ENCODE measurements at regions not wholly inside any gene's neighbourhood (a gene's known extent, or its start where the extent isn't known, plus 50 kb on each side); places are given as distances from the start of the nearest gene placed in this dataset.
A peak's percentile ranks its signal among the peaks of the same experiment; 100 is the strongest.

- Histone ChIP-seq H3K4me3 (no peak overlapping the region), H3K36me3 (ENCODE audit: low read depth) (no peaks in the 10 kb centered on the region), H3K4me2 (peak overlapping the region; percentile 38; the same call in 1 of the 2 replicates), H3K27ac (peak overlapping the region; percentile 66), H3K79me2 (ENCODE audit: low read depth) (no peaks in the 10 kb centered on the region), H2AFZ (no peak overlapping the region), H3K4me1 (replicated peaks; ENCODE audit: insufficient read depth) (peaks cover 83% of the 10 kb centered on the region), H3K9me3 (ENCODE audit: insufficient read depth, low read depth) (no peaks in the 10 kb centered on the region), H3F3A (ENCODE audit: insufficient read depth, low read depth) (peaks cover 51% of the 10 kb centered on the region), H3K27me3 (ENCODE audit: insufficient read depth, low read depth) (no peaks in the 10 kb centered on the region), H4K20me1 (ENCODE audit: insufficient read depth) (no peaks in the 10 kb centered on the region), H3K9me2 (ENCODE audit: insufficient read depth) (no peaks in the 10 kb centered on the region)
- TF ChIP-seq EZH2 (IDR thresholded peaks at IDR 0.05; ENCODE audit: low read depth): no peak
- TF ChIP-seq, protein P1, sequence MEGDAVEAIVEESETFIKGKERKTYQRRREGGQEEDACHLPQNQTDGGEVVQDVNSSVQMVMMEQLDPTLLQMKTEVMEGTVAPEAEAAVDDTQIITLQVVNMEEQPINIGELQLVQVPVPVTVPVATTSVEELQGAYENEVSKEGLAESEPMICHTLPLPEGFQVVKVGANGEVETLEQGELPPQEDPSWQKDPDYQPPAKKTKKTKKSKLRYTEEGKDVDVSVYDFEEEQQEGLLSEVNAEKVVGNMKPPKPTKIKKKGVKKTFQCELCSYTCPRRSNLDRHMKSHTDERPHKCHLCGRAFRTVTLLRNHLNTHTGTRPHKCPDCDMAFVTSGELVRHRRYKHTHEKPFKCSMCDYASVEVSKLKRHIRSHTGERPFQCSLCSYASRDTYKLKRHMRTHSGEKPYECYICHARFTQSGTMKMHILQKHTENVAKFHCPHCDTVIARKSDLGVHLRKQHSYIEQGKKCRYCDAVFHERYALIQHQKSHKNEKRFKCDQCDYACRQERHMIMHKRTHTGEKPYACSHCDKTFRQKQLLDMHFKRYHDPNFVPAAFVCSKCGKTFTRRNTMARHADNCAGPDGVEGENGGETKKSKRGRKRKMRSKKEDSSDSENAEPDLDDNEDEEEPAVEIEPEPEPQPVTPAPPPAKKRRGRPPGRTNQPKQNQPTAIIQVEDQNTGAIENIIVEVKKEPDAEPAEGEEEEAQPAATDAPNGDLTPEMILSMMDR (conservative IDR thresholded peaks at IDR 0.05): no peak
- no TSS peak for BruUV-seq (replicated peaks)
- ChIA-PET CTCF (interaction anchor here (0.6 kb wide), 1 partner anchor 396 kb away, joined by 3 read pairs; no protein-coding TSS in a partner anchor), POLR2A (ENCODE audit: unreplicated experiment) (interaction anchor here (0.6 kb wide), 1 partner anchor 99 kb away, joined by 7 read pairs; no protein-coding TSS in a partner anchor)
- intact Hi-C loops (cut with micrococcal nuclease; ENCODE audit: unreplicated experiment): no loop called here
- DNase-seq: no peak
These were observed 86.4 kb upstream of the TMEM45B start for GRCh38 chr11:129729216-129729615.

DNA sequence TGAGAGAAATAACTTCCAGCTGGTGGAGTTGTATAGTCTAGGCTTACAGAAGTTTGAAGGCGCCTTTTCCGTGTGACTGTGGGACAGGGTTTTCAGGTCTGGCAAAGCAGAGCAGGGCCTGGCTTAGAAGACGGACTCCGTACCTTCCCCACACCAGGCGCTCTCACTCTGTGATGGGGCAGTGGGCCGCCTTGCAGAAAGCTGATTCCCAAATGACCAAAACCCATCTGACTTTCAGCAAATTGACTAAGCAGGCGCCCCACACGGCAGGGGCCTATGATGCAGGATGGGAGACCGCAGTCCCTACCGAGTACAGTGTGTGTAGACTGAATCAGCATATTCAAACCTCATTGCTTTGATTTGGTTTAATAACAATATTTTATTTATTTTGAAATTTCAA lies 85.8 kb upstream of the TMEM45B start:
- H2AFZ ChIP-seq: no peak overlapping the region
- H3K79me2 ChIP-seq (ENCODE audit: low read depth): no peaks in the 10 kb centered on the region
- no peak overlapping the region for H3K27ac ChIP-seq
- no peak for DNase-seq
- intact Hi-C loops (cut with micrococcal nuclease; ENCODE audit: unreplicated experiment): loop anchor here (5.0 kb wide), 1 partner anchor 33 kb away; no protein-coding TSS in a partner anchor
- no peak overlapping the region for H3K4me3 ChIP-seq
- no peaks in the 10 kb centered on the region for H3K36me3 ChIP-seq (ENCODE audit: low read depth)
- no peaks in the 10 kb centered on the region for H4K20me1 ChIP-seq (ENCODE audit: insufficient read depth)
- no TSS peak for BruUV-seq (replicated peaks)
- no peak for TF ChIP-seq EZH2 (IDR thresholded peaks at IDR 0.05; ENCODE audit: low read depth)
- TF ChIP-seq, protein P1 (conservative IDR thresholded peaks at IDR 0.05): no peak
- peaks cover 79% of the 10 kb centered on the region for H3K4me1 ChIP-seq (replicated peaks; ENCODE audit: insufficient read depth)
- no peaks in the 10 kb centered on the region for H3K27me3 ChIP-seq (ENCODE audit: insufficient read depth, low read depth)
- H3F3A ChIP-seq (ENCODE audit: insufficient read depth, low read depth): peaks cover 45% of the 10 kb centered on the region
- CTCF ChIA-PET: no interaction called here
- H3K4me2 ChIP-seq: no peak overlapping the region; the same call in 1 of the 2 replicates
- no peaks in the 10 kb centered on the region for H3K9me2 ChIP-seq (ENCODE audit: insufficient read depth)
- H3K9me3 ChIP-seq (ENCODE audit: insufficient read depth, low read depth): no peaks in the 10 kb centered on the region
- POLR2A ChIA-PET (ENCODE audit: unreplicated experiment): no interaction called here

DNA sequence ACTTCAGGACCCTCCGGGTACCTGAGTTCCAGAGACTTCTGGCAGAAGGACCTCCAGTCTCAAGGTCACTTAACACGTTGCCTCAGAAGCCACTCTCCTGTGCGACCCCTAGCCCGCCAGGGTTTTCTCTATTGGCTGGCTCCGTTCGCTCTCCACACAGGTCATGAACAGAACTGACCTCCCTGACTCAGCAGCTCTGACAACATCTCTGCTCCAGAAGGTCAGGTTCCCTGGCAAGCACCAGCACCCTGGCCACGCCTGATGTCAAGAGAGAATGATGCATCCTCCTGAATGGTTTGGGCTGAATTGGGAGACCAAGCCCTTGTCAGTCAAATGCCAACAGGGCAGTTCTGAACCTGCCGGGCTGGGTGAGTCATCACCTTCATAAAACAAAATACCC lies 84.3 kb upstream of the TMEM45B start:
- CTCF ChIA-PET: interaction anchor here (0.5 to 0.6 kb wide), 2 partner anchors 352 to 401 kb away, joined by 4 read pairs; no protein-coding TSS in a partner anchor
- Histone ChIP-seq H3F3A (ENCODE audit: insufficient read depth, low read depth) (peaks cover 43% of the 10 kb centered on the region), H3K27me3 (ENCODE audit: insufficient read depth, low read depth) (no peaks in the 10 kb centered on the region), H3K4me2 (peak overlapping the region; percentile 58), H2AFZ (0 out of 2 replicates have a peak overlapping the region, but pooled peaks have one; percentile 14), H3K27ac (peak overlapping the region; percentile 89), H3K9me2 (ENCODE audit: insufficient read depth) (no peaks in the 10 kb centered on the region), H3K36me3 (ENCODE audit: low read depth) (no peaks in the 10 kb centered on the region), H3K79me2 (ENCODE audit: low read depth) (no peaks in the 10 kb centered on the region), H3K4me1 (replicated peaks; ENCODE audit: insufficient read depth) (peaks cover 71% of the 10 kb centered on the region), H4K20me1 (ENCODE audit: insufficient read depth) (no peaks in the 10 kb centered on the region), H3K4me3 (no peak overlapping the region), H3K9me3 (ENCODE audit: insufficient read depth, low read depth) (peaks cover 4% of the 10 kb centered on the region)
- no peak for TF ChIP-seq EZH2 (IDR thresholded peaks at IDR 0.05; ENCODE audit: low read depth)
- TF ChIP-seq, protein P1 (conservative IDR thresholded peaks at IDR 0.05): no peak
- POLR2A ChIA-PET (ENCODE audit: unreplicated experiment): no interaction called here
- DNase-seq: peak; percentile 70 to 98
- intact Hi-C loops (cut with micrococcal nuclease; ENCODE audit: unreplicated experiment): loop anchor here (1.0 to 5.0 kb wide), 2 partner anchors 34 to 291 kb away; no protein-coding TSS in a partner anchor
- TSS peak; percentile 40 for BruUV-seq (replicated peaks)
